ENCODE measurements at regions not wholly inside any gene's neighbourhood (a gene's known extent, or its start where the extent isn't known, plus 50 kb on each side); places are given as distances from the start of the nearest gene placed in this dataset.
"Not testable (repeated sequence)": the region's sequence is repeated elsewhere in the genome, so short reads cannot be mapped to it uniquely, and the experiment has no call there.

DNA sequence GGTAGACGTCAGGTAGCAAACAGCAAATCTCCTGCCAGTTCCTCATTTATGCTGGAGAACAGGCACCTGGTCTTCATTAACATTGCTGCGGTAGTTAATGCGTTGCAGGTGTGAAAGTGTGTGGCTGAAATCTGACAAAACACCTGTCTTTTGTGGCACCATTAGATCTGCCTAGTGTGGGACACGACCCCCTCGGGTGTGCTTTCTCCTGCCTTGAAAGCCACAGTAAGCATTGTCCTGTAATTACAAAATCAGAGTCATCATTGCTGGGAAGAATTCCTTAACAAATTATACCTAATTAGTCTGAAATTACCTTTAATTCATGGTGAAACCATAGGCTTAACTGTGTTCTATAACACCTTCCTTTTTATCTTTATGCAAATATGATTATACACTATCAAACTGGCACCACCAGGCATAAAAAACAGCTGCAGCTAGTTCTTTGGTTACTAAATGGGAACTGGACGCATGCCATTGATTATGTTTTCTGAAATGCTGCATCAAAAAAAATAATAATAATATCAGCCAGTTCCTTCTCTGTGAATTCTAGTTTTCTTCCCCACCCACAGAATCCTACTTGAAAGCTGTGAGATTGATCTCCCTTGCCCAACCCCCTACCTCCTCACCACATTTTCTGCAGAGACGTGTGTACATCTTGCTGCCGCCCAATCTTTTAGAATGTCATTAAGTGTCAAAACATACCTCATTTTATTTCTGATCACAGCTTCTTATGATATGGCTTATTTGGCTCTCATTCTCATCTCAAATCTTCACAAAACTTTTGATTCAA lies 374.0 kb downstream of the NFIB start:
- DNase-seq = no peak

DNA sequence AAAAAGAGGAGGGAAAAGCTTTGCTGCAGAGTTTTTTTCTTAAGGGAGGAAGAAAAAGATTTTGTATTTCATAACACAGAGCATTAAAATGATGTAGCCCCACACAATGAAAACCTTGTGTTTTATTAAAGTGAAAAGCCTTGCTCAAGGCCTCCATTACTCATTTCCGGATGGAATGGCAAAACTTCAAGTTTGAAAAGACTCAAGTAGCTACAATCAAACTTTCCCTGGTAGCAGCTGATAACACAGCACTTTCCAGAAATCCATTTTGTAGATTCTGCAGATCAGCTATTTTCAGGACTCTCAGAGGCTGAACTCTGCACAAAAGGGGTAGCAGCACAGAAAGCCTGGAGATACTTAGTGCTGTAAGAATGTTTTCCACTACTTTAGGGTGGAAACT lies 374.8 kb downstream of the NFIB start:
- peak; percentile 60 for DNase-seq

DNA sequence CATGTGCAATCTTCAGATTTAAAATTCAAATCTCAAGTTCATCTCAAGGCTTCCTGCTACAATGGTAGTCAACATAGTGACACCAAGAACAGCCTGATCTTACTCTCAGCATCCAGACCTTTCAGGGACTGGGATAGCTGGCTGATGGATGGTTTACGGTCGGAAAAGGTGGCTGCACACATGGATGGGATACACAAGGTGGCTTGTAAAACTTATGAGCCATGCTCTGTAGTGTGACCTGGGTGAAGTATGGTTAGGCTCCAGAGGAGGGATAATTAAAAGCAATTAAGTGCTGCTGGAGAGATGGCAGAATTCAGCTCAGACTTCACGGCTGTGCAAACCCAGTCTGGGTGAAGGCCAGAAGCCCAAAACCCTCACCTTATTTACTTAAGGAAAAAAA lies 379.5 kb downstream of the NFIB start:
- no peak for DNase-seq

DNA sequence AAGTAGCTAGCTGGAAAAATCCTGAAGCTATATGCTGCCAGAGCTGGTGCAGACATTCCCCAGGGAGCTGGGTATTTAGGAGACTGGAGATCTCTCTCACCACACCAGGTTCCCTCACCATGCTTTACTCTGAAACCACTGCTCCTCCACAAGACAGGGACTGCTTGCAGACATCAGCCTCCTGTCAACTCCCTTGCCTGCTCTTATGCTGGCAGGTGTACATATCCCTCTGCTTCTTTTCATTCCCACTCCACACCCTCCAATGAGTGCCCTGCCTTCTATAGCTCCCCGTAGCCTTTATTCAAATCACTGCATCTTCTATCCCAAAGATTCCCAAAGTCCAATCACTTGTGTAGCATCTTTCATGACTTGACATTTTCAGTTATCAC lies 380.7 kb downstream of the NFIB start:
- DNase-seq = no peak

DNA sequence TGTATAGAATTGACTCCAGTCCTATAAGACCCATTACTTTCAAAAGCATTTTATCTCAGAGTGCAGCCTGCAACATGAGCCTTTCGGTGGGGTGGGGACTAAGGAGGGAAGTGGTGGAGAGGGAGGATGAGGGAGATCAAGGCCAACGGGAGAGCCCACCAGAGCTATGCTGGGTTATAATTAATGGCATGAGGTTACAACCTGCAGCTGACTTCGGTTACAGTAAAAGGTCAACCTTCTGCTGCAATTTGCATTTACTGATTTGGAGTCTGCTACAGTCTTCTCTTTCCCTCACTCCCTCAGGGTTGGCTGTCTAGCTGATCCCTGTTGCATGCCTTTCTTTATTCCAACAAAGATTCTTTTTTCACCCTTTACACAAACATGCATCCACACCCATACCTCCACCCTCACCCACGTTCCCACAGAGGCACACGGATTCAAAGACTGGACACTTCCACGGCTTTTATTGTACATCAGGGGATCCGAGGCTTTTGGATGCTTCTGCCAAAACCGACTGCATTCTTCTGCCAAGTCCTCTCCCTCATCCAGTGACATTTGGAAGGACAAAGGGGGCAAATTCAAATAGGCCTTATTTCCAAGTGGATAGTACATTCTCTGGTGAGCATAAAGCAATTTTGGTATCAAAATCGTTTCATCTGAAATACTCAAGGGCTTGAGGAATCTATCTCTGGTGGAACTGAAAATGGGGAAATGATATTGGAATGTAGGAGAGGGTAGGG lies 381.2 kb downstream of the NFIB start:
- DNase-seq = no peak

DNA sequence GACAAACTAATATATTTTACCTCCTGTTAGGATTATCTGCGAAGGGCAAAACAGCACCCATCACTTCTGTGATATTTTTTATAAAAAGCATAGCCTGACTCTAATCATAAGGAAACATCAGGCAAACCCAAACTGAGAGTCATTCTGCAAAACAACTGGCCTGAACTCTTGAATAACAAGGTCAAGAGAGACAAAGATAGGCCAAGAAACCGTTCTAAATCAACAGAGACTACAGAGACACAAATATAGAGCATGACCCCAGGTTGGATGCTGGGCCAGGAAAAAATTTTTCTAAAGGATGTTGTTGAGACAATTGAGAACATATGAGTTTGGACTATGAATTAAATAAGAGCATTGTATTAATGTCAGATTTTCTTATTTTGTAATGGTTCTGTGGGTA lies 384.9 kb downstream of the NFIB start:
- no peak for DNase-seq

DNA sequence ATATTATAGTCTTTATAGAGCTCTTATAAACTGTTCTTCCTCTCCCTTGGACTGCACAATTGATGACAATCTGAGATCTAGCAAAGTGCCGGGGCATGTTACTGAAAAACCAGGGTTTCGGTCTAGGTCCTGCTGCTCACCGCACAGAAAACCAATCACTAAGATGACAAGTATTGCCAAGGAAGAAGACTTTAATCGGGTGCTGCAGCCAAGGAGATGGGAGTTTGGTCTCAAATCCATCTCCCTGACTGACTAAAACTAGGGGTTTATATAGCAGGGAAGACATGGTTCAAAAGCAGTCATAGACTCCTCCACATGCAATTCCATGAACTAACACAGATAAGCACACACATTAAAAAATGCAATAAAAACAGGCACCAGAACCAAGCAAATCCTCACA lies 390.6 kb downstream of the NFIB start:
- no peak for DNase-seq

DNA sequence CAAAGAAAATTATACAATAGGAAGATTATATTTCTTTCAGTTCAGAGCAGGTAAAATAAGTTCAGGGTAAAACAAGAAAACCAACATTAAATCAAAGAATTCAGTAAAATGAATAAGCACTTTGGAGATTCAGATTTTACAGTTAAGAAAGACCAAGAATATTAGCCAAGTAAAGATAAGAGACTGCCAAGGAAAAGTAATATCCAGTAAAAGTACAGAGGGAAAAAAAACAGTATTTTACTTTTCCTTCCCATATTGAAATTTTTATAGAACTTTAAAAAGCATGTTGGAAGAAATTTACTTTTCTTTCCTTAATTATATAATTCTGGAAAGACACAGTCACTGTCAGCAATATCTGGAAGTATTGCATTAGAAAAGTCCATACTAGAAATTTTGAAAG lies 393.4 kb downstream of the NFIB start:
- no peak for DNase-seq

DNA sequence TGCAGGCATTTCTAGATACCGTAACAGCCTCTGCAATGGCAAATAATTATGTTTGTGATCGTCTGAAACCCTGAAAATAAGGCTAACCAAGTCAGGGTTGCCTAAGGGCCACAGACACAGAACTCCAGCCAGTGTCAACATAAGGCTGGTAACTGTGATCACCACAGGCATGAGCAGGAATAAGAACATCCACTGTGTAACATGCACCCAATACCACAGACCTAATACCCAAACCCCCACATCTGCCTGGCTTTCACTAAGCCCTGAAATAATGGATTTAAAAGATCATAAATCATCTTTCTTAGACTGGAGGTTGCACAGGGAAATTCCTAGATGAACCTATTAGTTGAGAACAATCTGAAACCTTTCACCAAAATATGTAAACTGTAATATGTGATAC lies 394.5 kb downstream of the NFIB start:
- DNase-seq = no peak

DNA sequence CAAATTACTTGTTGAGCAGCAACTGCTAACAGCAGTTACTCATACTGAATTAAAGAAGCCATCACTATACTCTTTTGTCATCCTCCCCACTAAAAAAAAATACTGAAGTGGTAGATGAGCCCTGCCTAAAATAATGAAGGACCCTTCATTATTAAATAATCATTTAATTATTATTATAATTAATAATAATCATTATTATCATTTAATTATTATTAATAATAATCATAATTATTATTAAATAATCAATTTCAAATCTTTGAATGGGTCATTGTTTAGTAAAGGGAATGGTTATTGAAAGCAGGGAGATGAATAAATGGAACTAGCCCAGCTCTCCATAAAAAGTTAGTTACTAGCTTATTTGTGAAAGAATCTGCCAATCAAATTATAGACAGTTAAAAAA lies 396.4 kb downstream of the NFIB start:
- no peak for DNase-seq

DNA sequence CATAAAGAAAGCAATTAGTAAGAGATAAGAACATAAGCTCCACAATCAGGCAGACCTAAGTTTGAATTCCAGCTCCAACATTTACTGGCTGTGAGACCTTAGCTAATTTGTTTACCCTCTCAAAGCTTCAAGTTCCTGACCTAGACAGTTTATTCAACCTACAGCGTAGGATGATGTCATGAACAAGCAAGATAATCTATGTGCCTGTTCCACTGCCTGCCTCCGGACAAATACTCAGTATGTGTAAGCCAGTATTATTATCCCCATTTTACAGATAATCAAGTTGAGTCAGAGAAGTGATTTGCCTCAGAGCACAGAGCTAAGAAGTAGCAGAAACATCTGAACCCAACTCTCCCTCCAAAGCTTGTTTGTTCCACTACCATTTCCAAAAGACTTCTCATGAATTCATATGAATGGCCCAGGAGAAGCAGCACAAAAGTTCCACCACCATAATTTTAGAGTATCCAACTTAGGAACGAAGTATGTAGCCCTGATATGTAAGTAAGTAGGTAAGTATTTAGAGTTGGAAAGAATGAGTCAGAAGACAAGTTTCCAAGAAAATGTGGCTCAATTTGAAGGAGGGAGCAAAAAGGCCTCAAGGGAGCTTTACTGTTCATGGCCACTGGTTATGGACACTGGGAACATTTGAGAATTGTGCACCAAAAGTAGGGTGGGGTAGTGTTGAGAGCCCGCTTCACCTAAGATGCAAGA lies 398.2 kb downstream of the NFIB start:
- no peak for DNase-seq

DNA sequence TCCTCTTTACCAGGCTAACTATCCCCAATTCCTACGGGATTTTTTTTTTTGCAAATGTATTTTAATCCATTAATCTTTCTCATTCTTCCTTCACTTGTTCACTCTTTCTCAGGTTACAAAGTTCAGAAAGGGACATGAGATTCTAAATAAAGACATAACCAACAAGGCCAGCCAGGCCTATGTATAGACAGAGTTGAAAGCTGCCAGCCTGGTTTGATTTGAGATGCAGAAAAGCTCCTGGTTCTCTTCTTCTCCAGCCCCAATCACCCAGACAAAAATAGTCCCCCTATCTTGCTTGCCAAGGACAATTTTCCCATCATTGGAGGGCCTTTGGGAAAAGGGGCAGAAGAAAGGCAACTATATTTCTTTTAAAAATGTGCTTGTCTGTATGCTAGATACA lies 398.8 kb downstream of the NFIB start:
- DNase-seq = no peak

DNA sequence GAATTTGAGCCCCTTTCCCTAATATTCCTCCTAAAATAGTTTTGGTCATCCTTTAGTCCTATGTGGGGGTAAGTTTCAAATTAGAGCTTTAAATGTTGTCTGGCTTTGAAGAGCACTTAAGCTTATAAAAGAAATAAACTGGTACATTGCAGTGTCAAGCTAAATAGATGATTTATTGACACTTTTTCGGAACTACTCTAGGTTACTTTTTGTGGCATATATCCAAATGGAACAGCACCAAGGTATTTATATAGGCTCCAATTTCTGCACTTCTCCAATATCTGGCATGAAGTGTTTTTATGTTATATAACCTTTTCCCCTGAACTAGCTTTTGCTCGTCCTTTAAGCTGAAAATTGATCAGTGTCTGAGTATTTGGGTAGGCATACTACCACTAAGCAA lies 402.5 kb downstream of the NFIB start:
- DNase-seq = no peak

DNA sequence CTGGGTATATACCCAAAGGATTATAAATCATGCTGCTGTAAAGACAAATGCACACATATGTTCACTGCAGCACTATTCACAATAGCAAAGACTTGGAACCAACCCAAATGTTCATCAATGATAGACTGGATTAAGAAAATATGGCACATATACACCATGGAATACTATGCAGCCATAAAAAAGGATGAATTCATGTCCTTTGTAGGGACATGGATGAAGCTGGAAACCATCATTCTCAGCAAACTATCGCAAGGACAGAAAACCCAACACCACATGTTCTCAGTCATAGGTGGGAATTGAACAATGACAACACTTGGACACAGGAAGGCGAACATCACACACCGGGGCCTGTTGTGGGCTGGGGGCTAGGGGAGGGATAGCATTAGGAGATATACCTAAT lies 406.1 kb downstream of the NFIB start:
- DNase-seq = not testable (repeated sequence)

DNA sequence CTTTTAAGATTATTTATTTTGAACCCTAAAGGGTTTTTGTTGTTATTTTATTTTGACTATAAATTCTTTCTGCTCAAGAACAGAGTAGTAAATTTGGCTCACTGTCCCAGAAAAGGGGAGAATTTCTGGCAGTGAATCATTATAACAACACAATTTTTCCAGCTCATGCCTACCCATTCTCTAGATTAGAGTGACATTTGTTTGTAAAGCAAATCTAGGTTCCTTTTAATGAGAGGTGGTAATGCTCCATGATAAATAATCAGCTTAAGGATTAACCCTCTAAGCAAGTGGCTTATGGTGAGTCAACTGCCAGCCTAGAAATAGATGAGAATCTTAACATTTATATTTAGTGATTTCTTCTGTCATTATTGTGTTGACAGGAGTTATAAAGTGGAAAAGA lies 409.2 kb downstream of the NFIB start:
- no peak for DNase-seq

DNA sequence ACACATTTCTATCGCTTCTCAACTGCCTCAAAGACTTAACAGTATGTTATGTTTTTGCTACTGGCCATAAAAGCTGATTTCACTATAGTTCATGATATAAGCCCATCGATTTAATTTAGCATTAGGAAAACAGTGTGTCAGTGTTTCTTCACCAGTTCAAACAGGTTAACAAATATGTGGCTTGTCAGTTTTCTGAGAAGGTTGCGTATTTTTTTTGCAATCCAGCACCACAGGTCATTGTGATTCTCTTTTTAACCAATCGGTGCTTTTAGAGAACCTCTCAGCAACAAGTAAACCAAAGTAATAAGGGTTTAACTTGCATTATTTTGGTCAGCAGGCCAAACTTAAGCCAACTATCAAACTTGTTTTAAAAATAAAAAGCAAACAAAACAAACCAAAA lies 409.6 kb downstream of the NFIB start:
- DNase-seq = no peak

DNA sequence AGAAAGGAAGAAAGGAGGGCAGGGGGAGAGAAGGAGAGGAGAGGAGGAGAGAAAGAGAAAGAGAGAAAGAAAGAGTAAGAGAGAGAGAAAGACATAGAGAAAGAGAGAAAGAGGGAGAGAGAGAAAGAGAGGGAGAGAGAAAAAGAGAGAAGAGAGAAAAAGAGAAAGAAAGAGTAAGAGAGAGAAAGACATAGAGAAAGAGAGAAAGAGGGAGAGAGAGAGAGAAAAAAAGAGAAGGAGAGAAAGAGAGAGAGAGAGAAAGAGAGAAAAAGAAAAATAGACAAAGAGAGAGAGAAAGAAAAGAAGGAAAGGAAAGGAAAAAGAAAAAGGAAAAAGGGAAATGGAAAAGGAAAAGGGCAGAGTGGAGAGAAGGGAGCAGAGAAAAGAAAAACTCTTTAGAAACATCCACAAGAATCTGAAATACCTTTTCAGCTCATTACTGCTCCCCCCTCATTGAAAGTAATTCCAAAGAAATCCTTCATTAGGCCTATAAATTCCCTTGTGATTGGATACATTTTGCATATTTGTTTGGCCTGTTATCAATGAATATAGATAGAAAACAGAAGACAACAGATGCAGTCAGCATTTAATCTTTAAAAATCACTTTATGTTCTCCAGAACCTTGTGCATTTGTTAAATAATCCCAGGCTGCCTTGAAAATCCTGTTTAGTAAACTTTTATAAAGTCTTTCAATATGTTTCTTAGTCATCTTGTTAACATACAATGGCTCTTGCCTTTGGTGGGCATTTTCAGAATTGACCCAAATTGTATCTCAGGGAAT lies 411.5 kb downstream of the NFIB start:
- no peak for DNase-seq

DNA sequence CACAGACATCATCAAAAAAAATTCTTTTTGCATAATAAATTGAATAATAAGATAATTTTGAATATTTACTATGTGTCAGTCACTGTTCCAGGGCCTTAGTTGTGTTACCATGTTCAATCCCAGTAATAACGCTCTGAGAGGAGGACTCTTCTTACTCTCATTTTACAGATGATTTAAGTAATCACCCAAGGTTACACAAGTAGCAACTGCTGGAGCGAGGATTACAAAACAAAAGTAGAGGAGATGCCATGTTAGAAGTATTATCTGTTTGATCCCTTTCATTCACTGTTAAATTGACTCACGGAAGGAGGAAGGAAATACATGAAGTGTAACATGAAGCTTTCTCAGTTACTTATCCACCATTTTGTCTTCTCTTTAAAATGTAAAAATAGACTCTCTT lies 412.8 kb downstream of the NFIB start:
- DNase-seq = no peak

DNA sequence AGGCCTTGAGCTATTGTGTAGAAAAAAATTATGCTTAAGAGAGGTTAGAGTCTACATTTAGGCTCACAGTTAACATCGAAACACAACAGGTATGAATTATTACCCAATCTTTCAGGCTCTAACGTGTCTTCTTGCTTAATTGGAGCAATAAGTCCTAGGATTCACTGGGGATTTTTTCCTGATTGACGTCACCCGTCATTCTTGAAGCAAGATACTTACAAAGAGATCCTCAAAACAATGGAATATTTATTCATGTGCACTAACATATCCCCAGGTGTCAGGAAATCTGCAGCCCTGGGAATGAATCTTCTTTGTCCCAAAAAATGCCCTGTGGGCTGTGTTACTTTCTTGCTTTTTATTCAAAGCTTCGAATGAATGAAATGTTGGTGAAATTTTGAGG lies 413.5 kb downstream of the NFIB start:
- DNase-seq = no peak

DNA sequence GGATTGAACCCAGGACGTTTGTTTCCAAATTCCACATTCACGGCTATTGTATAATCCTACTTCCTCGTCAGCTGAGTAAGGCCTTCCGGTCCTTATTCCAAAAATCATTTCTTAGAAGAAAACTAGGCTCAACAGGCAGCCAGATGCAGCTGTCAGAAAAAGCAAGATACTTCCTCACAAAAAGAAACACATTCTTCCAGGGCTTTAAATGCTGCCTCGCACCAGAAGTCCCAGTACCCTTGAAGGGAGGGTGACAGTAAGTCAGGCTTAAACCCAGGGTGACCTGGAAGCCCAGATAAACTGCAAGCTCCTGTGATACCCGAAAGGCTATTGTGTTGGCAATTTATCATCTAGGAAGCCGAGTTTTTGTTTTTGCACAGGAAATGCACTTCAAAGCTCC lies 414.0 kb downstream of the NFIB start:
- DNase-seq = no peak

DNA sequence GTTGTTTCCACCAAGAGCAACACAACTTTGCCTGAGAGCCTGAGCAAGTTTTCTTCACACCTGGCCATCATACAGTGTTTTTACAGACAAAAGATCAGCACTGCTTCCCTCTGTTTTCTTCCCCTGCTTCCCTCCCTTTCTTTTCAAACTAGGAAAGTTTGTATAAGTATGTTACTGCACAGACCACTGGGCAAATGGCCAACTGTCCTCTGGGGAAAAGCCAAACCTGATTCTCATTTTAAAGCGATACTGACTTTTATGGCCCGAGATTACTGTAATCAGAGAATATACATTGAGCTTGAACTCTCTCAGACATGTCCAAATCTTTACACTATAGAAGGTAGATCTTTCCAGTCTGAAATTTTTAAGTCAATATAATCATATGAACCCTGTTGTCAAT lies 415.0 kb downstream of the NFIB start:
- DNase-seq = no peak

DNA sequence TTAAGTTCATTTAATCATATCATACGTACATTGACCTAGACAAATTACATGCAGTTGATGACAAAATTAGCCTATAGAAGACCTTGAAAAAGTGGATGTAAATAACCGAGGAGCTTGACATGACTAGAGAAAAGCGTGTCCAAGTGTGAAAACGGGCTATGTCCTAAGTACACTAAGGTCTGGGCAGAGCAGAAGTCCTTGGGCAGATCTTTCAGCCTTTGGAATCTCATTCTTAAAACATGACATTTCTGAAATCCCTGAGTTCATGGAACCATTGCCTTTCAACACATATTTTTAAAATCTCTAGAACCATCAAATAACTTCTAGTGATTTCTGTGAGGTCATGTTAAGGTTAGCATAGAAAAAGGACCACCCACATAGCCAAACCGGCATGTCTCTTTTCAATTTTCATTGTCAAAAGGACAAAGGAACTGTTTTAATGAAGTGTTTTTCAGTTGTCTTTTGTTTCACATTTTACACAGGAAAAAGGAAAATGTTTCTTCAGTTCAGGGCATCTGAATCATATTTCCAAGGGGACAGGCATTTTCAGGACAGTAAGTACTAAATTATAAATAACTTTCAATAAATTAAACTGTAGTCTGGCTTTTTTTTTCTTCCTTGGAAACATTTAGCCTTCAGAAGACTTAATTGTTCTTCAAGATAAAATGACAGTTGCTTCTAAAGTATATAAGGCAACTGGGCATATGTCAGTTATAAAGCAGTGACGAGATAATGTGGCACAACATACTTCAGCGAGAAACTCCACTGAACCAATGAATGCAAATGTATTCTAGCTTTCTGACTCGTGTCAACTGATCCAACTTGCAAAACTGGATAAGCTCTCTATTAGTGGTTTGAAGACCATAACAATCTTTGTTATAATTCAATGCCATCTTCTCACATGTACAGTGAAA lies 416.8 kb downstream of the NFIB start:
- DNase-seq = no peak
